ENCODE measurements at regions not wholly inside any gene's neighbourhood (a gene's known extent, or its start where the extent isn't known, plus 50 kb on each side); places are given as distances from the start of the nearest gene placed in this dataset.

GRCh38 chr14:85461432-85462133 is 68.4 kb upstream of the FLRT2 start:
- TF ChIP-seq CTCF (conservative IDR thresholded peaks at IDR 0.05 in 1 of 2, IDR thresholded peaks at IDR 0.05 in 1 of 2; ENCODE audit: extremely low read depth in 1 of 2, insufficient read depth in 1 of 2, low read depth in 1 of 2, low read length in 2 of 2) (no peak), EZH2 (IDR thresholded peaks at IDR 0.05; ENCODE audit: borderline replicate concordance, low read length) (no peak)

All from mammary epithelial cell (primary cell).